ENCODE measurements at regions not wholly inside any gene's neighbourhood (a gene's known extent, or its start where the extent isn't known, plus 50 kb on each side); places are given as distances from the start of the nearest gene placed in this dataset.

DNA sequence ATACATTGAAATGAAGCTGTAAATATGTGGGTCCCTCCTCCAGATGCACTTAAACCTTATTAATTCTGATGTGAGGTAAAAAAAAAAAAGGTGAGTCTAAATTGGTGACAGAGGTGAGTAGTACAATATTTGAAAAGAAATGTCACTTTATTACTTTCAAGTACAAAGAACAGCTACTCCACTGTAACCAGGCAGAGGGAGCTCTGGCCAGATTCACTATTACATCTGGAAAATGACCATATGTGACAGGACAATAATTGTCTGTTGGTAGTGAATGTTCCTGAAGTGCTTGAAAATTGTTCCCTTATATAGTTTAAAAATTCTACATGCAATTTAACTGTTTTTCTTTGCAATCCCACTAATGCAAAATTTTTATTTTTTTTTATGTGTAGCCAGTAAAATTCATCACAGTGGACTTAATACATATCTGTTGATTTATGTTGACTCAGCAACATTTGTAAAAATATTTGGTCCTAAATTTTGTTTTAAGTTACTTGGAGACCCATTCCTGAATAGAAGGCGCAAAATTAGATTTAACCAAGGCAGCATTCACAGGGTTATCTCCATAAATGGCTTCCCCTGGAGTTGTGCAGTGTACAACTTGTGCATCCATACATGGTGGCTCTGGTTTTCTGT is 231.9 kb upstream of the TBC1D5 start:
- DNase-seq, result no peak

DNA sequence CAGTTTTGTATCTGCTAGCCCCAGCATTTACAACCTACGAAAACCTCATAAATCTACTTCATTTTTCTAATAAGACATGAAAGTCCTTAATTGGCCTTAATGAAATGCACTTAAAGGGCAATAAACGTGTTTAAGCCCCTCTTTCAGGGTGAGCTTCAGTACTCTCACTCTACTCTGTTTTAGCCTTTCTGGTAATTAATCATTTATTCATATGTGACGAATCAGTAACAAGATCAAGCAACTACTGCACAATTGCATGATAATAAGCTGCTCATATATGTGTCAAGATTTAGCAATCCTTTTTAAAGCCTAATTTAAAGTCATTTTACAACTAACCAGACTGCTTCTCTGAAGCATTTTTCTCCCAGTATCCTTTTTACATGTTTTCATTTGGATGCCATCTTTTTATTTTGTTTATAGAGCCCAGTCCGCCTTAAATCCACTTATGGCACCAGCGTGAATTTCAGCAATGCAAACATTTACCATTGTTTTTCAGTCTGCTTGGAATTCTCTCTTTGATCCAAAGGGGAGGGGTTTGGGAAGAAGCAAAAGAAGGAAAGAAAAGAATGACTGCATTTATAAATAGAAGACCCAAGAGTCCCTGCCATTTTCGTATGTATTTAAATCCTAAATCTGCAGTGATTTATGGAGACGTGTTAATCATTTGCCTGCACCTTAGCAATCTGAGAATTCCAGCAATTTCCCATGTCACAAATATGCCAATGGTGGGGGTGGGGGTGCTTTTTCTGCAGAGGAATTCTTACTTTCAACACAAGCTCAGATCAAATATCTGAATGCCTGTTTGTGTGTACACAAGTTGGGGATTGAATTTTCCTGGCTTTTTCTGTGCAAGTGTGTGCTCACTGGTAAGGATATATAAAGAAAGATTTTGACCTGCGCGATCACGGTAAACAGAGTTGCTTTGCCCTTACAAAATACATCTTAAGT is 230.8 kb upstream of the TBC1D5 start:
- DNase-seq, result no peak

DNA sequence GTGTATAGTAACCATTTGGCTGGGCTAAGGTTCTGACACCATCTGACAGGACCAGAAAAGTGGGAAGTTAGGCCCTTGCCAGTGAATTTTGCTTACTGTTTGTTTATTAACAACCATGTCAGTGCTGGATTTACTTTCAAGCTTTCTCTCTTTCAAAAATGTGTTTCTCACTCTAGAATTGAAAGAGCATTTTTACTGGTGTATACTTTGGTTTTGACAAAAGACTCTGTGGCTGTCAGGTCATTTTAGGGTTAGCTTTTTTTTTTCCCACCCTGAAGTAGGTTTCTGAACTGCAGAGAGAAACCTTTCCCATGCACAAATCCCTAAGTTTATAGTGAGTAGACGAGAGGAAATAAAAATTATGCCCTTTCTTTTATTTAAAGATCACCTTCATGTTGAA is 230.0 kb upstream of the TBC1D5 start:
- no peak for DNase-seq

GRCh38 chr3:17972030-17972429 is 229.6 kb upstream of the TBC1D5 start:
- no peak for DNase-seq

- DNase-seq, result no peak
These were observed 227.6 kb upstream of the TBC1D5 start for GRCh38 chr3:17969985-17970568.

DNA sequence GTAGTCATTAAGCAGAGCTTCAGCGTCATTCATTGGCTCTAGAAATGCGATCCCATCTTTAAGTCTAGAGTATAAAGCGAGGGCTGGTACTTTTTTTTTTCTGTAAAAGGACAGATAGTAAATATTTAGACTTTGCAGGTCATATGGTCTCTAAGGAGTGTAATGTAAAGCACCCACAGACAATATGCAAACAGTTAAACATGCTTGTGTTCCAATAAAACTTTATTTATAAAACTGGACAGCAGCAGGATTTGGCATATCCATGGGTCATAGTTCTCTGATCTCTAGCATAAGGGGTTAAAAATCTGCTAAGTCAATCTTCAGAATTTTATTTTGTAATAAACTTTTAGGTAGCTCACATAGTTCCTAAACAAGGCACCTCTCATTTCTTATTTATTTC is 226.8 kb upstream of the TBC1D5 start:
- DNase-seq, result no peak

DNA sequence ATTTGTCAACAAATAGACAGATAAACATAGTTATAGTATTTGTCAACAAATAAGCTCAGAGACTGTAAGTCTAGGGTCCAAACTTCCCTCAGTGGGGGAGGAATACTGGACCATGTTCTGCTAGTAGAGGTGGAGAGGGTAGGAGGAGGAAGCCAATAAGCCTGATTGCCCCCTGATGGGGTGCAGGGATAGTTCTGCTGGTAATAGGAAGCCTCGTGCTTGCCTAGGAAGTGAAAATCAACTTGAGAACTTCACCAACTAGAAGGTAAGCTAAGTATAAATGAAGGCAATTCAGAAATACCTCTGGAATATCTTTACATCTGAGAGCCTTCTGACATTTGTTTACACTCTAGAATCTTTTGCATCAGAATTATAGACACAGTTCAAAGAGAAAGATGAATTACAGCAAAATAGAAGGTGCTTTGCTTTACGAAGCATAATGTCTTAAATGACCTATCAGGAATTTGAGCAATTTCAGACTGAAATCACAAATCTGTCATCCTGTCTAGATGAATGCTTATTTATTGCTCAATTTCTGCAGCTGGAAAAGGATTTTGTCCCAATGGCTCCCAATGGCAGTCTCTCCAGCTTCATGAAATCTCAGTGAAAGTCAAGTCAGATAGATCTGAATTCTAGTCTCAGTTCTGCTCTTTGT is 225.6 kb upstream of the TBC1D5 start:
- no peak for DNase-seq

DNA sequence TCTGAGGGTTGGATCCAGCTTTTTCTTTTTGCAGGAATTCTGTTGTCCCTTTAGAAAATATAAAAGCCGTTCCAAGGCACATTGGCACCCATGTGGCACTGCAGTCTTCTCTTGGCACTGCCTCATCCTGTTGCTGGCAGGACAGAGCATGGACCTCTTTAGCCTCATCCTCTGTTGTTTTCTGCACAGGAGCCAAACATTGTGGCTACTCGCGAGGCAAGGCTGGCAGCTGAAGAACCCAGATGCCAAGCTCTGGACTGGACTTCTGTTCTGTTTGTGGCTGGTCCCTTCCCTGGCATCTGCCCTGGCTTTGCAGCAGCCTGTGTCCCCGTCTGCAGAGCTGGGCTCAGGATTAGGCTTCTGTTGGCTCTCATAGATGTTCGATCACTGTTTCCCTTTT is 224.7 kb upstream of the TBC1D5 start:
- no peak for DNase-seq

DNA sequence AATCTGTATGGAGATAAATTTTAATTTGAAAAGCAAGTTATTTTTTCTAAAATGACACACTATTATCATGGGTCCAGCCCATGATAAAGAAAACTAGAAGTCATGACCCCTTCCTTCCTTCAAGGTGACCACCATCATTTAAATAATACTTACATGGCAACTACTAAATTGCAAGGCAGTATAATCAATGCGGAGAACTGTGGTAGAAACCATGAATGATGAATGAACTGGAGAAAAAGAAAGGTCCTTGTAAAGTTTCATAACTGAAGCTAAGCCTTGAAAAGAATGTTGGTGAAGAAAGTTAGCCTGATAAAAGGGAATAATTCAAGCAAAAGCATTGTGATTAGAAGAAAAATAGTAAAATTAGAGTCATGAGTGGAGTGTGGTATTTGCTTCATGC is 222.9 kb upstream of the TBC1D5 start:
- DNase-seq, result no peak

DNA sequence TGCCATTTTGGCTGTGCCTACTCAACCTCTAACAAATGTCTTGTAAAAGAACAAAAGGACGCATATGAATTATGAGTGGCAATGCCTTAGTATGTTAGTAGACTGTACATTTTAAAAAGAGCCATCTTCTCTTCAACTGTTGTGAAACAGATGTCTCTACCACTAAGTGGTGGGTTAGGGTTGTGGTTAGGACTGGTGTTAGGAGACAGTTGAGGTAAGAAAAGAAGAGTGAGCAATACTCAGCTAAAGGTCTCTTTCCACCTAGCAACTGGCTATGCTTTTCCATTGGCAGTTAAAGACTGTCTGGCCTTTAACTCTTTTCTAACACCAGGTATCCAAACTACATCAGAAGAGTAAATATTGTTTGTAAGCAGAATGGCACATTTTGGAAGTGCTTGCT is 221.7 kb upstream of the TBC1D5 start:
- no peak for DNase-seq

DNA sequence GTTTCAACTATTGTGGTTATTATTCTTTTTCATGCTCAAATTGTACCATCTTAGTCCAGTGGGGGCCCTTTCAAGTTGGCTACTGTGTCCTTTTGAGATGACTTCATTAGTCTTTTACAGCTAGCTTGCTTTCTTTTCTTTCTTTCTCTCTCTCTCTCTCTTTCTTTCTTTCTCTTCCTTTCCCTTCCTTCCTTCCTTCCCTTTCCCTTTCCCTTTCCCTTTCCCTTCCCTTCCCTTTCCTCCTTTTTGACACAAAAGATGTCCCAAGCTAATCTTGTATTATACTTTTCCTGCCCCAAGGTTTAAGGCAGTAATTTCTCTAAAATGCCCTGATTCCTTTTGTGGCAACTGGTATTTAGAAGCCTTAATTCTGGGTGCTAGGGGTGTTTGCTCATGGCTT is 213.0 kb upstream of the TBC1D5 start:
- DNase-seq, result no peak

DNA sequence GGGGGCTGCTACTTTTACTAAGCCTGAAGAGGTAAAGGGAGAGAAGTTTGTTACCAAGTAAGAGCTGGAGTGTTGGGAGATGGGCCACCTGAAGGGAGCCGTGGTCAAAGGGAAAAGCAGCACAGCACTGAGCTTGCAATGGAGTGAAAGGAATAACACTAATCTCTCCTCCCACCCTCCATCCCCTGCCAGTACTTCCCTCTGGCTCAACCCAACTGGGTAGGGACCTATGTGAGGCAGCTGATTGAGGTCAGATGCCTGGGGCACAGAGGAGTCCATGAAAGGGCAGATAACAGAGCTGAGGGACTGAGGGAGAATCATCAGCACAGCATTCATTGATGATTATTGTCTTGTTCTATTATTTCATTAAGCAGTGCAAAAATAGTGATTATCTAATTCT is 212.4 kb upstream of the TBC1D5 start:
- DNase-seq, result no peak

DNA sequence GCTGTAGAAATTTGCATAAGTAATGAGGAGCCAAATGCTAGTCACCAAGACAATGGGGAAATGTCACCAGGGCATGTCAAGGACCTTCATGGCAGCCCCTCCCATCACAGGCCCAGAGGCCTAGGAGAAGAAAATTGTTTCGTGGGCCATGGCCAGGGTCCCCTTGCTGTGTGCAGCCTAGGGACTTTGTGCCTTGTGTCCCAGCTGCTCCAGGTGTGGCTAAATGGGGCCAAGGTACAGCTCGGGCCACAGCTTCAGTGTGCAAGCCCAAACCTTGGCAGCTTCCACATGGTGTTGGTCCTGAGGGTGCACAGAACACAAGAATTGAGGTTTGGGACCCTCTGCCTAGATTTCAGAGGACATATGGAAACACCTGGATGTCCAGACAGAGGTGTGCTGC is 208.8 kb upstream of the TBC1D5 start:
- no peak for DNase-seq

DNA sequence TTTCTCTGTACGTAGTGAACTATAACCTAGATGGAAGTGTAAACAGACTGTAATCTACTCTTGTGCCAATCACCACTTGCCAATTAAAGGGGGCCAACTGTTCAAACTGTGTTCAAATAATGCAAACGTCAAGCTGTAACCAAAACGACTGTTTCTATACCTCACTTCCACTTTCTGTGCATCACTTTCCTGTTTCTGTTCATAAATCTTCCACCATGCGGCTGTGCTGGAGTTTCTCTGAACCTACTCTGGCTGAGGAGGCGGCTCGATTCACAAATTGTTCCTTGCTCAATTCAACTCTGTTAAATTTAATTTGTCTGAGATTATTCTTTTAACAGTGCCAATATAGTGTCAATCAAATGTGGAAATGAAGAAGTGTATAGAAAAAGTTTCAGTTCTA is 206.7 kb upstream of the TBC1D5 start:
- no peak for DNase-seq

DNA sequence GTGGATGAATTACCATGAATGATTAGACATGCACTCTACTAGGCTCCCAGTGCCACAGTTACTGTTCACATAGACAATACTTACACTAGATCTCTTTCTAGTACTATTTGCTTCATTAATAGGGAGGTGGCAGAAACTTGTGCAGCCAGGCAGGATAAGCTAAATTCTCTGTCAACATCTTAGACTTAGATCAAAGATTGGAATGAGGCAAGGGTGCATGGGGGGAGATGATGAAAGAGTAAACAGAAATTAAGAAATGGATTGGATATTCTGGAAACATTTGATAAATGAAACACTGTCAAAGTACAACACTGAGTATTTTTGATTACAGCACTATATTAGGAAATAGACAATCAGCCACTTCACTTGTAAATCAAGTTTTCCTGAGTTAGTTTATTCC is 205.4 kb upstream of the TBC1D5 start:
- no peak for DNase-seq

GRCh38 chr3:17946619-17947018 is 204.2 kb upstream of the TBC1D5 start:
- DNase-seq, result no peak

GRCh38 chr3:17945799-17946399 is 203.5 kb upstream of the TBC1D5 start:
- no peak for DNase-seq

- no peak for DNase-seq
These were observed 202.8 kb upstream of the TBC1D5 start for GRCh38 chr3:17945018-17945798.

GRCh38 chr3:17942856-17943255 is 200.4 kb upstream of the TBC1D5 start:
- no peak for DNase-seq

DNA sequence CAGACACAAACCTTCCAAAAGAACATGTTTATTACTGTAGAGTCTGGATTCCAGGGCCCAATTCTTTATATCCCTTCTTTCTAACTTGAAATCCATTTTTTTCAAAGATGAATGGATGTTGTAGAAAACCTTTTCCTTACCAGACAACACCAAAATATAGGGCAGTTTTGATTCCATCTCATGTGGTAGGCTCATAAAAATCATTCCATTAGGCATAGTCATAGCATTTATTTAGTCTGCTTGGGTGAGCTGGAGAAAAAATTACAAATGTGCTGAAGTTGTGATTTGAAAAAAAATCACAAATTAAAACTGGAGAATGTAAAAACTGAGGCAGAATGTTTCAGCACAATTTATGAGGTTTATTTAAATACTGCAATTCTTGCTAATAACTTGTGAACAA is 199.3 kb upstream of the TBC1D5 start:
- DNase-seq, result no peak

GRCh38 chr3:17941152-17941551 is 198.7 kb upstream of the TBC1D5 start:
- no peak for DNase-seq

GRCh38 chr3:17939157-17939556 is 196.7 kb upstream of the TBC1D5 start:
- DNase-seq, result no peak
